ENCODE measurements at regions not wholly inside any gene's neighbourhood (a gene's known extent, or its start where the extent isn't known, plus 50 kb on each side); places are given as distances from the start of the nearest gene placed in this dataset.

DNA sequence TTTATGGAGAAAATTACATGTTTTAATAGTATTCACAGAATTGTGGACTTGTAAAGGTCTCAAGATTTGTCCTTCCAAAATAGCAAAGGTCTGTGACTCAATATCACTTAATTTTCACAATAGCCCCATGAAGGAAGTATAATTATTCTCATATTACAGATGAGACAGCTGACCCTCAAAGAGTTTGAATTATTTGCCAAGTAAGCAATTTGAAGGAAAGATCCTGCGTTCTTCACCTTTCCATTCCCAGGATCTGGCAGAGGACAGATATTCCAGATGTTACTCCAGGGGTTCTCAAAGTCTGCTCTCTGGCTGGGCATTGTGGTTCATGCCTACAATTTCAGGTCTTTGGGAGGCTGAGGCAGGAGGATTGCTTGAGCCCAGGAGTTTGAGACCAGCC lies 559.4 kb upstream of the AUTS2 start:
- no peak overlapping the region for H3K4me3 ChIP-seq (ENCODE audit: insufficient read depth, low read length)
- H3K4me2 ChIP-seq (ENCODE audit: insufficient read depth, low read length) = no peak overlapping the region
- H3K79me2 ChIP-seq (ENCODE audit: insufficient read depth, low read length) = no peaks in the 10 kb centered on the region
- no peak overlapping the region for H2AFZ ChIP-seq (ENCODE audit: low read length)
- H3K4me1 ChIP-seq (ENCODE audit: insufficient read depth, low read length) = no peaks in the 10 kb centered on the region
- no peak overlapping the region for H3K27ac ChIP-seq (ENCODE audit: low read depth, low read length)
- TF ChIP-seq, protein P1, sequence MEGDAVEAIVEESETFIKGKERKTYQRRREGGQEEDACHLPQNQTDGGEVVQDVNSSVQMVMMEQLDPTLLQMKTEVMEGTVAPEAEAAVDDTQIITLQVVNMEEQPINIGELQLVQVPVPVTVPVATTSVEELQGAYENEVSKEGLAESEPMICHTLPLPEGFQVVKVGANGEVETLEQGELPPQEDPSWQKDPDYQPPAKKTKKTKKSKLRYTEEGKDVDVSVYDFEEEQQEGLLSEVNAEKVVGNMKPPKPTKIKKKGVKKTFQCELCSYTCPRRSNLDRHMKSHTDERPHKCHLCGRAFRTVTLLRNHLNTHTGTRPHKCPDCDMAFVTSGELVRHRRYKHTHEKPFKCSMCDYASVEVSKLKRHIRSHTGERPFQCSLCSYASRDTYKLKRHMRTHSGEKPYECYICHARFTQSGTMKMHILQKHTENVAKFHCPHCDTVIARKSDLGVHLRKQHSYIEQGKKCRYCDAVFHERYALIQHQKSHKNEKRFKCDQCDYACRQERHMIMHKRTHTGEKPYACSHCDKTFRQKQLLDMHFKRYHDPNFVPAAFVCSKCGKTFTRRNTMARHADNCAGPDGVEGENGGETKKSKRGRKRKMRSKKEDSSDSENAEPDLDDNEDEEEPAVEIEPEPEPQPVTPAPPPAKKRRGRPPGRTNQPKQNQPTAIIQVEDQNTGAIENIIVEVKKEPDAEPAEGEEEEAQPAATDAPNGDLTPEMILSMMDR (IDR thresholded peaks at IDR 0.05; ENCODE audit: extremely low read depth, low read depth, low read length) = no peak
- no peaks in the 10 kb centered on the region for H4K20me1 ChIP-seq (ENCODE audit: insufficient read depth, low read length)
- H3K9me3 ChIP-seq (ENCODE audit: low read depth, low read length) = no peaks in the 10 kb centered on the region
- no peak for DNase-seq (ENCODE audit: insufficient read length, low spot score, missing footprints)
- H3K36me3 ChIP-seq (ENCODE audit: insufficient read depth, low read length) = no peaks in the 10 kb centered on the region
- no peaks in the 10 kb centered on the region for H3K27me3 ChIP-seq (ENCODE audit: insufficient read depth, low read length)

DNA sequence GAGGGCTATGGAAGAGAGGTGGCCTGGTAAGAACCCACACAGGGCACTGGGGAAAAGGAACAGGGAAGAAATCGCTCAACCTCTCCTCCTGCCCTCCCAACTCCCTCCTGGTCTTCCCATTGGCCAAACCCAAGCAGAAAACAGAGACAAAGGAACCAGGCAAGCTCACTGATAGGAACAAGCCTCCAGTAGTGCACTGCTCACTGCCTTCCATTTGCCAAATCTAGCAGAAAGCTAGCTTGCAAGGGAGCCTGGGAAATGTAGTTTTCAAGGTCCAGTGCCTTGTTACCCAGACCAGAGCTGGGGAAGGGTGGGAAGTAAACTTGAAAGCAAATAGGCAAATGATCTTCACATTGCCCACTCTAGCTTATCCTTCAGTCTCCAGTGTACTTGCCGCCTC lies 556.1 kb upstream of the AUTS2 start:
- Histone ChIP-seq H3K27ac (ENCODE audit: low read depth, low read length) (no peak overlapping the region), H3K79me2 (ENCODE audit: insufficient read depth, low read length) (no peaks in the 10 kb centered on the region), H3K4me2 (ENCODE audit: insufficient read depth, low read length) (no peak overlapping the region), H3K4me3 (ENCODE audit: insufficient read depth, low read length) (no peak overlapping the region), H3K9me3 (ENCODE audit: low read depth, low read length) (no peaks in the 10 kb centered on the region), H3K36me3 (ENCODE audit: insufficient read depth, low read length) (no peaks in the 10 kb centered on the region), H3K4me1 (ENCODE audit: insufficient read depth, low read length) (no peaks in the 10 kb centered on the region), H4K20me1 (ENCODE audit: insufficient read depth, low read length) (no peaks in the 10 kb centered on the region), H2AFZ (ENCODE audit: low read length) (no peak overlapping the region), H3K27me3 (ENCODE audit: insufficient read depth, low read length) (peaks cover 2% of the 10 kb centered on the region)
- DNase-seq (ENCODE audit: insufficient read length, low spot score, missing footprints) = no peak
- TF ChIP-seq, protein P1 (IDR thresholded peaks at IDR 0.05; ENCODE audit: extremely low read depth, low read depth, low read length) = no peak

DNA sequence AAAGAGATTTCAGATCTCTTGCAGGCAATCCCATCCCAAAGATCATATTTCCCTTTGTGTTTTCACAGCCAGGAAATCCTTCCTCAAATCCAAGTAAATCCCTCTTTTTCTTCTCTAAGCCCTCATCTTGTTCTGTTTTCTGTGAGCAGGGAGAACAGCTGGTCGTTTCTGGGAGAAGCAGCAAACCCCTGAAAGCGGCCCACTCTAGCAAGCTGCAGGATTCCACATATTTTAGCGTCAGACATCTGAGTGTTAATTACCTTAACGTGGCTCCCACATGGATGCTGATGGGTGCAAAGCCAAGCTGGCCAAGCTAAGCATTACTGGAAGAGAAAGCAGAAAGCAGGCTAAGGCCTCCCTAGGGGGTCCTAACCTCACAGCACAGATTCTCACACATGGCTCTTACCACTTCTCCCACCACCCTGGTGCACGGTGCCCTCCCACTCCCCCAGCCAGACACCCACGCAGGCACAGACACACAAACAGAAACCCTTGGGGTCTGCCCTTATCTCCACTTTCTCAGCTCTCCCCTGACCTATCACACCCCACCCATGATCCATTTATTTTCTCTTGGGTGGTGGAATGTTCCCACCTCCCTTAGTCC lies 551.0 kb upstream of the AUTS2 start:
- H3K9me3 ChIP-seq (ENCODE audit: low read depth, low read length) = no peaks in the 10 kb centered on the region
- no peak for DNase-seq (ENCODE audit: insufficient read length, low spot score, missing footprints)
- no peak overlapping the region for H3K4me2 ChIP-seq (ENCODE audit: insufficient read depth, low read length)
- H3K4me3 ChIP-seq (ENCODE audit: insufficient read depth, low read length) = no peak overlapping the region
- no peaks in the 10 kb centered on the region for H3K36me3 ChIP-seq (ENCODE audit: insufficient read depth, low read length)
- no peaks in the 10 kb centered on the region for H3K4me1 ChIP-seq (ENCODE audit: insufficient read depth, low read length)
- H4K20me1 ChIP-seq (ENCODE audit: insufficient read depth, low read length) = no peaks in the 10 kb centered on the region
- no peaks in the 10 kb centered on the region for H3K79me2 ChIP-seq (ENCODE audit: insufficient read depth, low read length)
- no peak overlapping the region for H3K27ac ChIP-seq (ENCODE audit: low read depth, low read length)
- TF ChIP-seq, protein P1 (IDR thresholded peaks at IDR 0.05; ENCODE audit: extremely low read depth, low read depth, low read length) = no peak
- no peak overlapping the region for H2AFZ ChIP-seq (ENCODE audit: low read length)
- peaks cover 2% of the 10 kb centered on the region for H3K27me3 ChIP-seq (ENCODE audit: insufficient read depth, low read length)

DNA sequence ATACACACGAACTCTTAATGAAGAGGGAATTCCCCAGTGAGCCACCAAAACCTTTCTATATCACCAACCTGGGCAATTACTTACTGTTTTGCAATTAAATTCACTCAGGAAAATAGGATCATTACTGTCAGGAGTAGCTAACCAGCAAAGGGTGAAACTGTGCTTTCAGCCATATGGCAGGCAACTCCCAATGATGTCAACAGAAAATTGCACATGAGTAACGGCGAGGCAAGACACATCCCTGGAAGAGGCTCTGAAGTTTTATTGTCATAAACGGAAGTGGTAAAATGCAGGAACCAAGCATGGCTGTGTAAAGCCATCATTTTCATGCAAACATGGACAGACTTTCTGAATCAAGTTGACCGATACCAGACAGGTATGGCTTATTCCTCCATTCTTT lies 548.9 kb upstream of the AUTS2 start:
- Histone ChIP-seq H4K20me1 (ENCODE audit: insufficient read depth, low read length) (no peaks in the 10 kb centered on the region), H3K4me3 (ENCODE audit: insufficient read depth, low read length) (no peak overlapping the region), H3K27ac (ENCODE audit: low read depth, low read length) (no peak overlapping the region), H3K79me2 (ENCODE audit: insufficient read depth, low read length) (no peaks in the 10 kb centered on the region), H3K36me3 (ENCODE audit: insufficient read depth, low read length) (no peaks in the 10 kb centered on the region), H3K9me3 (ENCODE audit: low read depth, low read length) (no peaks in the 10 kb centered on the region), H3K4me2 (ENCODE audit: insufficient read depth, low read length) (no peak overlapping the region), H2AFZ (ENCODE audit: low read length) (no peak overlapping the region), H3K27me3 (ENCODE audit: insufficient read depth, low read length) (peaks cover 2% of the 10 kb centered on the region), H3K4me1 (ENCODE audit: insufficient read depth, low read length) (no peaks in the 10 kb centered on the region)
- TF ChIP-seq, protein P1 (IDR thresholded peaks at IDR 0.05; ENCODE audit: extremely low read depth, low read depth, low read length) = no peak
- DNase-seq (ENCODE audit: insufficient read length, low spot score, missing footprints) = no peak

All from osteoblast (primary cell).